Activated naive CD4-positive, alpha-beta T cell treated with anti-CD3 and anti-CD28 coated beads, Interleukin-2, amount 50 U/mL, for 16 hours (primary cell): ENCODE measurements at regions not wholly inside any gene's neighbourhood (a gene's known extent, or its start where the extent isn't known, plus 50 kb on each side); places are given as distances from the start of the nearest gene placed in this dataset.
"Not testable (repeated sequence)": the region's sequence is repeated elsewhere in the genome, so short reads cannot be mapped to it uniquely, and the experiment has no call there.

ENCODE experiments used
- DNase-seq: peaks from one replicate; pipeline ENCODE4 v3.0.0-alpha.2; 2020

- no peak for DNase-seq
Observed at GRCh38 chrX:55142206-55142918, 53.5 kb downstream of the PAGE2 start.

- DNase-seq, result no peak
Observed at GRCh38 chrX:55142919-55143310, 54.1 kb downstream of the PAGE2 start.

DNA sequence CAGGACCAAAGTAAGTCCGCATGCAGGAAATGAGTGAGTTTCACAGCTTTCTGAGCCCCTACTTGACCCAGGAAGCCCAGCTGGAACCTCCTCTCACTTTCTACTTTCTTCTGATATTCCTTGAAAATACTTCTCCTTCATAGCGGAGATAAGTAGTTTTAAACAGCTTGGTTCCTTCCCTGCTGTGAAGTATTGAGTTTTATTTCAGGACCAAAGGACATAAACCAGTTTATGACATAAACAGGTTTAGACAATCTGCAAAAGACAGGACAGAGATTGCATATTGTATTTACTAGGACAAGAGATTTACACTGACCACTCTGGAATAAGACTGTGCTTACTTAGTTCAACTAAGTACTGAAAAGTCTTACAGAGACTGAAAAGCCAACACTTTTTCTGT, 54.8 kb downstream of the PAGE2 start:
- DNase-seq, result no peak

DNA sequence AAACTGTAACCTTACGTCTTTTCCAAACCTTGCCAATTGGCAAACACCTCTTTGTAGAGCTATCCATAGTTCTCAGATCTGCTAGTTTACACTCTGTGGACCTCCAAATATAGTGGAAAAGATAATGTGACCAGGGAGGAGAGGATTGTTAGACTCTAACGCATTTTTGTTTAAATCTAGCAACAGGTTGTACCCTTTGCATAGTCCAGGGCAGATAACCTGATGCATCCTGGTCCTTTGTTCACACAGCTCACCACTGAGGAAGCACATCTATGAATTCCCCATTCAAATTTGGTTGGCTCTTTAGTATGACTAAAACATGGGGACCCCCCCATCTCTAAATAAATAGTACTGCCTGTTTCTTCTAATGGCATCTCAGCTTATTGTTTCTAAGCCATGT, 55.9 kb downstream of the PAGE2 start:
- no peak for DNase-seq

DNA sequence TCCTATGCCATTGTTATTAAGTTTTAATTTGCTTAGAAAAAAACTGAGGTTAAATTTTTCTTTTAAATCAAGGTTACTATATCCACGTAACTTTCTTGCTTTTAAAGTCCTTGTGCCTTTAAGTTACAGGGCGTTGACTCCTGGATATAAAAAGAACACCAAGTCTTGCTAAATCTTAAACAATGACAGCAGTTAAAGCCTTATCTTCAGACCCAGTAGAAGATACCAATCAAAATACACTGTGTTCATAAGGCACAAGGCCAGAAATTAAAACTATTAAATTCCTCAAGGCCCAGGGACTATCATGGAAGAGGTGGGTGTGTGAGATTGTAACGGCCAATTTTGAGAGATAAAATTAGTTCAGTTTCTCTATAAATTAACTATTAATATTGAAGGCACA, 60.4 kb downstream of the PAGE2 start:
- no peak for DNase-seq

DNA sequence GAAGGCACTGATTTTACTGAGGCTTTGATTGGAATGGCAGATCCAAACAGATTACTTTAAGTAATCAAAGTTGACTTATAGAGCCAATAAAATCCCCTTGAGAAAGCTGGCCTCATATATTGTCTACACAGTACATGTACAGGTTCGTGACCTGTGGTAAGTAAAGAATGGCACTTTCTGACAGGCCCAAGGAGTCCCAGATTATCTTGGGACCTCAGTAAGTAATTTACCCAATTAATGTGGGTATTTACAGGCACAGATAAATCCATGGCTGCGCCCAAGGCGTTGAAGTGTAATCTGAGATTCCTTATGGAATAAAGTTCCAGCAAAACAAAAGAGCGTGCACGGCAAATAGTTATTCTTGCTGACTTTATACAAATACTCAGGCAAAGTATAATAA, 62.4 kb downstream of the PAGE2 start:
- DNase-seq, result no peak

GRCh38 chrX:55159551-55159950, 60.6 kb upstream of the PAGE5 start:
- DNase-seq, result no peak

DNA sequence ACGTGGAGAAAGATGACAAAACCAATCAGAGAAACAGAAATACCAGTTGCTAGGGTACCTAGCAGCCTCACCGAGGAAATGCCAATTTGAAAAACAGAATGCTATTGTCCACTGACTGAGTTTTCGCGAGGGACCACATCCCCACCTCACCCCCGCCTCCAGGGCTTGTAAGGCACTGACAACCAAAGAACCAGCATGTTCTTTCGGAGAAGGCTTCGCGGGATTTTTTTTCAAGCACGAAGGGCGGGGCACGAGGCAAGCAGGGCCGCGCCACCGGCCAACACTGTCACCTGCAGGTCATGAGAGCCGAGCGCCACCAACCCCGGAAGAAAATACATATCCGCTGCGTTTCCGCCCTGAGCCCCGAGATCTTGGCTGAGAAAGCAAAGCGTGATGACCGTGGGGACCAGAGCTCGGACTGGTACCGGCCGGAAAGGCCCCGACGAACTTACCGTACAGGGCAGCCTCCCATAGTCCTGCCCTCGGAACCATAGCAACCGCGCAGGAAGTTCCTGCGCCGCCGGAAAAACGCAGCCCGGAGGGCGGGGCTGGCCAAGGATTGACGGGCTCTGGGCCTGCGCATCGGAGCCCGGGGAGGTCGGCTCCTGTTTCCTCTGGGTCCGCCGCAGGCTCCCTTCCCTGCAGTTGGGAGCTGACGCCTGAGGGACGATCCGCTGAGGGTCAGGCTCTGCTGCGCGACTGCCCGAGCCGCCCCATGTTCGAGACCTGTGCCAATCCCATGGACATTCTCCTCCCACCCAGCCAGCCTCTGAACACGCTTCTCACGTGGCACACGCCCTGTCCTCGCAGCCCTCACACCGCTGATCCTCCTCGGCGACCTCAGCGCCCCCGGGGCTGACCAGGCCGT, 59.2 kb upstream of the PAGE5 start:
- DNase-seq, result peak; percentile 86

- DNase-seq, result no peak
Observed at GRCh38 chrX:55161581-55161980, 58.6 kb upstream of the PAGE5 start.

GRCh38 chrX:55163171-55163570, 57.0 kb upstream of the PAGE5 start:
- no peak for DNase-seq

DNA sequence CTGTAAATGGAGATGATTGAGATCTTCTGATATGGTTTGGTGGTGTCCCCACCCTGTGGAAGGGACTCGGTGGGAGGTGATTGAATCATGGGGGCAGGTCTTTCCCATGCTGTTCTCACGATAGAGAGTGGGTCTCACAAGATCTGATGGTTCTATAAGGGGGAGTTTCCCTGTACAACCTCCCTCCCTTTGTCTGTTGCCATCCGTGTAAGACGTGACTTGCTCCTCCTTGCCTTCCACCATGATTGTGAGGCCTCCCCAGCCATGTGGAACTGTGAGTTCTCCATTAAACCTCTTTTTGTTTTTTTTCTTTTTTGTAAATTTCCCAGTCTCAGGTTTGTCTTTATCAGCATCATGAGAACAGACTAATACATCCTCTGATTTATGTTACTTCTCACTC, 55.1 kb upstream of the PAGE5 start:
- not testable (repeated sequence) for DNase-seq

- no peak for DNase-seq
Observed at GRCh38 chrX:55167124-55167803, 52.9 kb upstream of the PAGE5 start.

- no peak for DNase-seq
Observed at GRCh38 chrX:55167901-55168300, 52.2 kb upstream of the PAGE5 start.

GRCh38 chrX:55169782-55170181, 50.4 kb upstream of the PAGE5 start:
- no peak for DNase-seq
